SK-N-SH treated with all-trans-retinoic acid at 6 μM for 48 hours (cell line): ENCODE measurements at regions not wholly inside any gene's neighbourhood (a gene's known extent, or its start where the extent isn't known, plus 50 kb on each side); places are given as distances from the start of the nearest gene placed in this dataset.

Experiments
- ATAC-seq: fragments of 200-7000 bp; cut with Tn5 transposase; 3 replicates; pipeline ENCODE4 v1.9.1; 2020; ENCODE audit warnings: mild to moderate bottlenecking, moderate library complexity
- ARNTL ChIP-seq: fragments of 450-650 bp; formaldehyde crosslinking; IDR thresholded peaks from 2 replicates; pipeline ENCODE4 v1.5.0; 2020; ENCODE audit warnings: low read depth, mild to moderate bottlenecking, moderate library complexity, borderline replicate concordance
- BACH2 ChIP-seq: fragments of 250-450 bp; sonication (Bioruptor Pico); IDR thresholded peaks from 2 replicates; pipeline ENCODE4 v1.9.0; 2021; ENCODE audit warnings: mild to moderate bottlenecking, borderline replicate concordance
- CREB5 ChIP-seq: fragments of 250-450 bp; sonication (Bioruptor Pico); IDR thresholded peaks from 2 replicates; pipeline ENCODE4 v1.5.1; 2020; ENCODE audit warnings: low read depth, mild to moderate bottlenecking, moderate library complexity
- CSDC2 ChIP-seq: fragments of 250-450 bp; sonication (Bioruptor Pico); IDR thresholded peaks from 2 replicates; pipeline ENCODE4 v1.5.0; 2020; ENCODE audit warnings: mild to moderate bottlenecking, moderate library complexity
- CSRNP3 ChIP-seq: fragments of 250-450 bp; sonication (Bioruptor Pico); IDR thresholded peaks from 2 replicates; pipeline ENCODE4 v1.5.1; 2021; ENCODE audit warnings: mild to moderate bottlenecking, moderate library complexity
- GLIS3 ChIP-seq: fragments of 250-450 bp; sonication (Bioruptor Pico); IDR thresholded peaks from 2 replicates; pipeline ENCODE4 v1.5.0; 2020; ENCODE audit warnings: mild to moderate bottlenecking, moderate library complexity
- ISL1 ChIP-seq: fragments of 250-450 bp; sonication (Bioruptor Pico); IDR thresholded peaks from 2 replicates; pipeline ENCODE4 v2.1.2; 2022; ENCODE audit warnings: mild to moderate bottlenecking, moderate library complexity
- OSR1 ChIP-seq: fragments of 250-450 bp; sonication (Bioruptor Pico); IDR thresholded peaks from 2 replicates; pipeline ENCODE4 v1.8.0; 2022; ENCODE audit warnings: moderate library complexity, mild to moderate bottlenecking, inconsistent platforms
- PATZ1 ChIP-seq: fragments of 250-450 bp; sonication (Bioruptor Pico); IDR thresholded peaks from 2 replicates; pipeline ENCODE4 v1.8.0; 2020; ENCODE audit warnings: mild to moderate bottlenecking, moderate library complexity, borderline replicate concordance
- POU6F1 ChIP-seq: fragments of 250-450 bp; sonication (Bioruptor Pico); IDR thresholded peaks from 2 replicates; pipeline ENCODE4 v1.8.0; 2021; ENCODE audit warnings: low read depth, mild to moderate bottlenecking, moderate library complexity, borderline replicate concordance
- PPARA ChIP-seq: fragments of 250-450 bp; sonication (Bioruptor Pico); IDR thresholded peaks from 2 replicates; pipeline ENCODE4 v1.5.0; 2020; ENCODE audit warnings: mild to moderate bottlenecking, borderline replicate concordance
- RARB ChIP-seq: fragments of 250-450 bp; sonication (Bioruptor Pico); IDR thresholded peaks from 2 replicates; pipeline ENCODE4 v1.8.0; 2021; ENCODE audit warnings: mild to moderate bottlenecking, moderate library complexity
- SNAI2 ChIP-seq: fragments of 250-450 bp; sonication (Bioruptor Pico); IDR thresholded peaks from 2 replicates; pipeline ENCODE4 v1.5.0; 2020; ENCODE audit warnings: mild to moderate bottlenecking, moderate library complexity
- TCF4 ChIP-seq: fragments of 250-450 bp; sonication (Bioruptor Pico); IDR thresholded peaks from 2 replicates; pipeline ENCODE4 v1.8.0; 2021; ENCODE audit warnings: mild to moderate bottlenecking, moderate library complexity, borderline replicate concordance
- TOX ChIP-seq: fragments of 250-450 bp; sonication (Bioruptor Pico); IDR thresholded peaks from 2 replicates; pipeline ENCODE4 v1.8.0; 2021; ENCODE audit warnings: mild to moderate bottlenecking, moderate library complexity, borderline replicate concordance
- TSHZ2 ChIP-seq: fragments of 250-450 bp; sonication (Bioruptor Pico); IDR thresholded peaks from 2 replicates; pipeline ENCODE4 v1.5.0; 2020; ENCODE audit warnings: mild to moderate bottlenecking, moderate library complexity
- ZC3H10 ChIP-seq: fragments of 250-450 bp; sonication (Bioruptor Pico); IDR thresholded peaks from 2 replicates; pipeline ENCODE4 v1.5.1; 2021; ENCODE audit warnings: mild to moderate bottlenecking, moderate library complexity
- ZFP3 ChIP-seq: fragments of 250-450 bp; sonication (Bioruptor Pico); IDR thresholded peaks from 2 replicates; pipeline ENCODE4 v1.5.0; 2020; ENCODE audit warnings: mild to moderate bottlenecking, moderate library complexity
- ZFP30 ChIP-seq: fragments of 450-650 bp; formaldehyde crosslinking; IDR thresholded peaks from 2 replicates; pipeline ENCODE4 v1.5.0; 2022; ENCODE audit warnings: mild to moderate bottlenecking, moderate library complexity
- ZNF565 ChIP-seq: fragments of 450-650 bp; formaldehyde crosslinking; conservative IDR thresholded peaks from 2 replicates; pipeline ENCODE4 v1.5.0; 2020; ENCODE audit warnings: low read depth, mild to moderate bottlenecking, moderate library complexity
- ZNF70 ChIP-seq: fragments of 450-650 bp; formaldehyde crosslinking; IDR thresholded peaks from 2 replicates; pipeline ENCODE4 v1.5.0; 2020; ENCODE audit warnings: mild to moderate bottlenecking, moderate library complexity
- ZNF8 ChIP-seq: fragments of 450-650 bp; formaldehyde crosslinking; IDR thresholded peaks from 2 replicates; pipeline ENCODE4 v1.5.0; 2020; ENCODE audit warnings: mild to moderate bottlenecking, moderate library complexity

- no peak for ATAC-seq
- no peak for TF ChIP-seq ZFP30
- no peak for TF ChIP-seq CREB5 (CRISPR knock-in tag)
- TF ChIP-seq BACH2, result no peak
- no peak for TF ChIP-seq POU6F1 (CRISPR knock-in tag)
- no peak for TF ChIP-seq ISL1 (CRISPR knock-in tag)
- TF ChIP-seq RARB (CRISPR knock-in tag), result no peak
- no peak for TF ChIP-seq CSRNP3 (CRISPR knock-in tag)
- TF ChIP-seq CSDC2, result no peak
- TF ChIP-seq ZC3H10 (CRISPR knock-in tag), result no peak
- no peak for TF ChIP-seq SNAI2 (CRISPR knock-in tag)
- TF ChIP-seq ARNTL (CRISPR knock-in tag), result no peak
- TF ChIP-seq ZNF565 (CRISPR knock-in tag), result no peak
- no peak for TF ChIP-seq ZFP3 (CRISPR knock-in tag)
- TF ChIP-seq PPARA (CRISPR knock-in tag), result no peak
- no peak for TF ChIP-seq ZNF8
- TF ChIP-seq OSR1 (CRISPR knock-in tag), result no peak
- TF ChIP-seq TCF4, result no peak
- TF ChIP-seq, all 23 proteins: peak for 0
These were observed 223.2 kb downstream of the BLID start for GRCh38 chr11:121892863-121893262.

- TF ChIP-seq GLIS3 (no peak), ZFP30 (no peak), SNAI2 (CRISPR knock-in tag) (no peak), TOX (CRISPR knock-in tag) (no peak), POU6F1 (CRISPR knock-in tag) (no peak), PPARA (CRISPR knock-in tag) (no peak), ZFP3 (CRISPR knock-in tag) (no peak), ZNF565 (CRISPR knock-in tag) (no peak), TSHZ2 (CRISPR knock-in tag) (no peak), BACH2 (no peak), CSDC2 (no peak), PATZ1 (no peak), ZNF70 (CRISPR knock-in tag) (no peak), RARB (CRISPR knock-in tag) (no peak), ISL1 (CRISPR knock-in tag) (no peak), ZC3H10 (CRISPR knock-in tag) (no peak), CSRNP3 (CRISPR knock-in tag) (no peak)
- ATAC-seq, result no peak
These were observed 223.8 kb downstream of the BLID start for GRCh38 chr11:121892131-121892681.
